Activated CD8-positive, alpha-beta memory T cell treated with anti-CD3 and anti-CD28 coated beads for 36 hours (primary cell): ENCODE measurements at regions not wholly inside any gene's neighbourhood (a gene's known extent, or its start where the extent isn't known, plus 50 kb on each side); places are given as distances from the start of the nearest gene placed in this dataset.
"Not testable (repeated sequence)": the region's sequence is repeated elsewhere in the genome, so short reads cannot be mapped to it uniquely, and the experiment has no call there.

Experiments
- CTCF ChIA-PET: fragments of 350-600 bp; sonication (Branson Sonifier 250); formaldehyde crosslinking; loops from one replicate; lab custom pipeline; 2021; ENCODE audit warnings: antibody characterized with exemption; lab: Charles Lee
- POLR2A ChIA-PET: fragments of 350-600 bp; sonication (Branson Sonifier 250); formaldehyde crosslinking; loops from one replicate; lab custom pipeline; 2021; ENCODE audit warnings: antibody characterized with exemption; lab: Charles Lee

GRCh38 chr6:167552961-167553735 lies 228.3 kb downstream of the TTLL2 start:
- POLR2A ChIA-PET = no interaction called here

GRCh38 chr6:167553736-167554119 lies 228.8 kb downstream of the TTLL2 start:
- POLR2A ChIA-PET = no interaction called here
- CTCF ChIA-PET = no interaction called here

More at GRCh38 chr6:167552961-167553735, 228.3 kb downstream of the TTLL2 start:
- CTCF ChIA-PET = no interaction called here

GRCh38 chr6:167554854-167555253 lies 230.0 kb downstream of the TTLL2 start:
- ChIA-PET CTCF (no interaction called here), POLR2A (no interaction called here)

GRCh38 chr6:167555836-167556235 lies 230.9 kb downstream of the TTLL2 start:
- CTCF ChIA-PET = no interaction called here
- POLR2A ChIA-PET = no interaction called here

- POLR2A ChIA-PET = no interaction called here
- CTCF ChIA-PET = no interaction called here
Measured at GRCh38 chr6:167557675-167558074, 232.8 kb downstream of the TTLL2 start.

- ChIA-PET POLR2A (no interaction called here), CTCF (no interaction called here)
Measured at GRCh38 chr6:167558246-167559177, 233.6 kb downstream of the TTLL2 start.

GRCh38 chr6:167559675-167560479 lies 235.0 kb downstream of the TTLL2 start:
- ChIA-PET CTCF (no interaction called here), POLR2A (no interaction called here)

GRCh38 chr6:167560673-167561569 lies 236.0 kb downstream of the TTLL2 start:
- ChIA-PET POLR2A (no interaction called here), CTCF (no interaction called here)

GRCh38 chr6:167562862-167563261 lies 238.0 kb downstream of the TTLL2 start:
- CTCF ChIA-PET, POLR2A ChIA-PET: not testable (repeated sequence)

GRCh38 chr6:167564416-167565250 lies 239.7 kb downstream of the TTLL2 start:
- ChIA-PET CTCF (no interaction called here), POLR2A (no interaction called here)

GRCh38 chr6:167565388-167565787 lies 240.5 kb downstream of the TTLL2 start:
- CTCF ChIA-PET = no interaction called here
- POLR2A ChIA-PET = interaction anchor here (0.6 kb wide), 1 partner anchor 84 kb away, joined by 8 read pairs; no protein-coding TSS in a partner anchor

GRCh38 chr6:167565884-167566599 lies 241.2 kb downstream of the TTLL2 start:
- CTCF ChIA-PET = no interaction called here
- POLR2A ChIA-PET = interaction anchor here (0.6 kb wide), 1 partner anchor 83 kb away, joined by 8 read pairs; no protein-coding TSS in a partner anchor

- ChIA-PET POLR2A (no interaction called here), CTCF (no interaction called here)
Measured at GRCh38 chr6:167566711-167567141, 241.8 kb downstream of the TTLL2 start.

- CTCF ChIA-PET = no interaction called here
Measured at GRCh38 chr6:167567142-167568033, 242.5 kb downstream of the TTLL2 start.

GRCh38 chr6:167568407-167569024 lies 243.6 kb downstream of the TTLL2 start:
- ChIA-PET POLR2A (no interaction called here), CTCF (no interaction called here)

More at GRCh38 chr6:167567142-167568033, 242.5 kb downstream of the TTLL2 start:
- POLR2A ChIA-PET = no interaction called here
